Adrenal gland (tissue), 9 donors: ENCODE measurements at regions not wholly inside any gene's neighbourhood (a gene's known extent, or its start where the extent isn't known, plus 50 kb on each side); places are given as distances from the start of the nearest gene placed in this dataset.

Experiments used
- DNase-seq, 7 donors: peaks; one replicate each; pipeline ENCODE4 v3.0.0-alpha.2; 2019 to 2020
- H3K27ac ChIP-seq, 5 donors: fragments of 200-600 bp; sonication (generic) in 4 of 5; 1 replicate in 3 of 5; 2 replicates in 2 of 5; pipeline versions ENCODE4 v1.5.1 to v1.8.0; 2016 to 2020; ENCODE audit warnings: mild to moderate bottlenecking in 1 of 5
- H3K27me3 ChIP-seq: fragments of 200-600 bp; 2 replicates; pipeline ENCODE4 v1.8.0; 2021
- H3K36me3 ChIP-seq, 2 donors: fragments of 200-600 bp; replicated peaks in 1 of 2; 1 replicate in 1 of 2; 2 replicates in 1 of 2; pipeline versions ENCODE4 v1.5.1 to v1.8.0; 2018 to 2022
- H3K4me1 ChIP-seq, 2 donors: fragments of 200-600 bp; replicated peaks in 1 of 2; 1 replicate in 1 of 2; 2 replicates in 1 of 2; pipeline versions ENCODE4 v1.5.1 to v1.8.0; 2018 to 2021
- H3K4me3 ChIP-seq, 4 donors: fragments of 200-600 bp; sonication (generic) in 3 of 4; one replicate each; pipeline ENCODE4 v1.5.1; 2016 to 2018
- H3K9me3 ChIP-seq, 3 donors: fragments of 200-600 bp; sonication (generic) in 1 of 3; replicated peaks in 1 of 3; 1 replicate in 2 of 3; 2 replicates in 1 of 3; pipeline versions ENCODE4 v1.5.1 to v1.8.0; 2016 to 2021
- POLR2A ChIP-seq, 2 donors: fragments of 450-650 bp; IDR thresholded peaks; one replicate each; pipeline ENCODE4 v1.6.1; 2017; ENCODE audit warnings: antibody characterized with exemption in 2 of 2, mild to moderate bottlenecking in 2 of 2, moderate library complexity in 1 of 2
- WGBS, 4 donors: extraction: QIAGEN DNeasy Blood & Tissue Kit in 2 of 4; methylation state at CpG; one replicate each; pipeline versions ENCODE4 v1.1.5 to v1.1.7; 2013 to 2017; 5-methylcytosine and 5-hydroxymethylcytosine counted together
- intact Hi-C, 2 donors: fragments of 100-400 bp; cut with DNase I; formaldehyde crosslinking; loops; one replicate each; pipeline versions ENCODE4 v1.14.1 to v1.15.0; 2022 to 2023
- TF ChIP-seq, protein P1 (sequence below), 6 experiments: fragments of 450-650 bp in 4 of 6; fragments of 200-600 bp in 2 of 6; sonication (generic) in 1 of 6; IDR thresholded peaks; 1 replicate in 5 of 6; 2 replicates in 1 of 6; pipeline versions ENCODE4 v1.5.1 to v1.8.0; 2016 to 2021; ENCODE audit warnings: antibody characterized with exemption in 6 of 6, mild to moderate bottlenecking in 2 of 6, moderate library complexity in 1 of 6
- donor health status: healthy with polysubstance abuse.
- donor health status: Bipolar disorder and iron deficiency.
- donor health status: DM: yes; HTN: yes; CAD: no.
- donor health status: DM: no; HTN: no; CAD: no.
- donor health status: DM: no; HTN: no; CAD: no.

DNA sequence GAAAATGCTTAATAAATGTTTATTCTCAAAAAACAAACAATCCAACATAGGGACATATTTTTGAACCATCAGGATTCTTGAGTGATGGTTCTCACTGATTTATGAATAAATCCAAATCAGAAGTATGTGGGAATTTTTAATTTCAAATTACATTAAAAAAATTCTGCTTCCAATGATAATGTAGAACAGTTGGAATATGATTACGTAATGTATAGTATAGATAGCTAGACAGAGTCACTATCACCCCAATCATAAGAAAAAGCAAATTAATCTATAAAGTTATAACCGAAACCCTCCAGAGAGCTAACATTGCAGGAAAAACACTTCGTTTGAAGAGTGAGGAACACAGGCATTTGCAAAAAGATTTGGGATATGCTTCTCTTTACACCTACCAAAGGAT is 1600.6 kb upstream of the B3GALT2 start:
- Histone ChIP-seq H3K9me3 (no peaks in the 10 kb centered on the region), H3K27ac (no peak overlapping the region), H3K4me3 (no peak overlapping the region), H3K36me3 (no peaks in the 10 kb centered on the region), H3K4me1 (no peaks in the 10 kb centered on the region), H3K27me3 (no peaks in the 10 kb centered on the region)
- WGBS, 4 donors, result 66 to 81% (median 71%) methylated on average over 3 of the region's 3 CpGs
- no peak for DNase-seq
- intact Hi-C loops, result no loop called here
- TF ChIP-seq POLR2A (IDR thresholded peaks at IDR 0.05), result no peak
- TF ChIP-seq, protein P1, sequence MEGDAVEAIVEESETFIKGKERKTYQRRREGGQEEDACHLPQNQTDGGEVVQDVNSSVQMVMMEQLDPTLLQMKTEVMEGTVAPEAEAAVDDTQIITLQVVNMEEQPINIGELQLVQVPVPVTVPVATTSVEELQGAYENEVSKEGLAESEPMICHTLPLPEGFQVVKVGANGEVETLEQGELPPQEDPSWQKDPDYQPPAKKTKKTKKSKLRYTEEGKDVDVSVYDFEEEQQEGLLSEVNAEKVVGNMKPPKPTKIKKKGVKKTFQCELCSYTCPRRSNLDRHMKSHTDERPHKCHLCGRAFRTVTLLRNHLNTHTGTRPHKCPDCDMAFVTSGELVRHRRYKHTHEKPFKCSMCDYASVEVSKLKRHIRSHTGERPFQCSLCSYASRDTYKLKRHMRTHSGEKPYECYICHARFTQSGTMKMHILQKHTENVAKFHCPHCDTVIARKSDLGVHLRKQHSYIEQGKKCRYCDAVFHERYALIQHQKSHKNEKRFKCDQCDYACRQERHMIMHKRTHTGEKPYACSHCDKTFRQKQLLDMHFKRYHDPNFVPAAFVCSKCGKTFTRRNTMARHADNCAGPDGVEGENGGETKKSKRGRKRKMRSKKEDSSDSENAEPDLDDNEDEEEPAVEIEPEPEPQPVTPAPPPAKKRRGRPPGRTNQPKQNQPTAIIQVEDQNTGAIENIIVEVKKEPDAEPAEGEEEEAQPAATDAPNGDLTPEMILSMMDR (IDR thresholded peaks at IDR 0.05), result no peak

DNA sequence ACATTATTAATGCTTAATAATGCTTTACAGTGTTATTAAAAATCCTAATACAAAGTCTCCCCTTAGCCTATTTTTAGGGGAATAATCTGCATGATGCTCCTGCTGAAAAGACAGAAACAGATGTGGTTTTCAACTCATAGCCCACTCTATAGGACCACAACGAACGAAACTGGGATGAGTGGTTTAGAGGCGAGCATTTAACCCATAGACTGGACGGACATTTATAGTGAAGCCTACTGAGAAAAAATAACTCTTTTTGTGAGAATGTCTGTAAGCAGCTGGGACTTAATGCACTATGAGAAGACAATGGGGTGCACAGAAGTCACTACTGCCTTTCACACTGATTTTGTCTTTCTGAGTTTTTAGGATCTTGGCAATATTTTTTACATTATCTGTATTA is 1599.6 kb upstream of the B3GALT2 start:
- Histone ChIP-seq H3K27me3 (no peaks in the 10 kb centered on the region), H3K9me3 (no peaks in the 10 kb centered on the region), H3K27ac (no peak overlapping the region), H3K36me3 (no peaks in the 10 kb centered on the region), H3K4me3 (no peak overlapping the region), H3K4me1 (no peaks in the 10 kb centered on the region)
- intact Hi-C loops, result no loop called here
- no peak for DNase-seq
- WGBS, 4 donors, result 75 to 87% (median 79%) methylated on average over 4 of the region's 4 CpGs
- TF ChIP-seq POLR2A (IDR thresholded peaks at IDR 0.05), result no peak
- TF ChIP-seq, protein P1 (IDR thresholded peaks at IDR 0.05), result no peak

DNA sequence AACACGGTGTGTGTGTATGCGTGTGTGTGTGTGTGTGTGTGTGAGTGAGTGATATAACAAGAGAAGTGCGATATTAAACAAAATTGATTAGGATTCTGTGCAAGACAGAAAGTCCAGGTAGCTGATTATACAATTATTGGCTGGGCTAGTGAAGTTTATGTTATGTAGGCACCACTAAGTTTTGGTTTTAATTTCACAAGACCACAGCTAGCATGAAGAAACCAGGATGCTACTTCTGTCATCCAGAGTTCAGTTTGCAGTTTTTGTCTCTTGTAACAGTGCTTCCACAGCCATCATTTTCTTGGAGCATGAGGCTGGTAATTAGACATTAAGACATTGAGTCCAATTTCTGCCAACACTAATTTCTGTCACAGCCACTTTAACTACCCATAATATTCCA is 1590.2 kb upstream of the B3GALT2 start:
- 69 to 80% (median 73%) methylated on average over 3 of the region's 3 CpGs for WGBS, 4 donors
- intact Hi-C loops, result no loop called here

DNA sequence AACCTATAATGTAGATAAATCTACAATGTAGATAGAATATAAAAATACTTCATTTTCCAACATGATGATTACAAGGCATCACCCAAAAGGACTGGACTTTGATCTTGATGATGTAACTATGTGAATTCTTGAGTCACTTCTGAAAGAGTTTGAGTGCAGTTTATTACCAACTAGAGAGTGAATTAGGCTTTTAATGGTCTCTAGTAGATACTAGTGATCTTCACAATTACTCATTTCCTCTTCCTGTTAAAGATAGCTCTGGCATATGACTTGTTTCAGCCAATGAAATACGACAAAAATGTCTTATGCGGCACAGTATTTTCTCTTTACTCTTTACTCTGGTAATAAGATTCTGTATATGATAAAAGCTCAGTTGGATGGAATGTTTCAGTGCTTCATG is 1588.1 kb upstream of the B3GALT2 start:
- H3K9me3 ChIP-seq, result no peaks in the 10 kb centered on the region
- no peak overlapping the region for H3K4me3 ChIP-seq
- intact Hi-C loops, result no loop called here

More for the DNA sequence above, 1590.2 kb upstream of the B3GALT2 start:
- Histone ChIP-seq H3K27me3 (no peaks in the 10 kb centered on the region), H3K27ac (no peak overlapping the region), H3K36me3 (no peaks in the 10 kb centered on the region), H3K4me1 (no peaks in the 10 kb centered on the region), H3K4me3 (no peak overlapping the region), H3K9me3 (no peaks in the 10 kb centered on the region)
- no peak for DNase-seq
- no peak for TF ChIP-seq POLR2A (IDR thresholded peaks at IDR 0.05)
- TF ChIP-seq, protein P1 (IDR thresholded peaks at IDR 0.05), result no peak

More for the DNA sequence above, 1588.1 kb upstream of the B3GALT2 start:
- no peak overlapping the region for H3K27ac ChIP-seq
- 94 to 99% (median 96%) methylated on average over 2 of the region's 2 CpGs for WGBS, 4 donors
- no peak for DNase-seq
- no peaks in the 10 kb centered on the region for H3K36me3 ChIP-seq
- TF ChIP-seq, protein P1 (IDR thresholded peaks at IDR 0.05), result no peak
- TF ChIP-seq POLR2A (IDR thresholded peaks at IDR 0.05), result no peak
- H3K4me1 ChIP-seq, result no peaks in the 10 kb centered on the region
- no peaks in the 10 kb centered on the region for H3K27me3 ChIP-seq
